Endothelial cell of umbilical vein (primary cell): ENCODE measurements at regions not wholly inside any gene's neighbourhood (a gene's known extent, or its start where the extent isn't known, plus 50 kb on each side); places are given as distances from the start of the nearest gene placed in this dataset.

Experiments used
- EZH2 ChIP-seq: IDR thresholded peaks from 2 replicates; pipeline ENCODE4 v1.6.1; 2012; ENCODE audit warnings: borderline replicate concordance, low read depth, mild to moderate bottlenecking, moderate library complexity, low read length, inconsistent platforms; ENCODE audit not compliant: severe bottlenecking
- TF ChIP-seq, protein P1 (sequence below), 2 donors: IDR thresholded peaks; 1 replicate in 1 of 2; 2 replicates in 1 of 2; pipeline ENCODE4 v1.5.1; 2011; ENCODE audit warnings: low read length in 2 of 2, mild to moderate bottlenecking in 2 of 2, moderate library complexity in 2 of 2, control low read depth in 1 of 2, inconsistent platforms in 1 of 2, low read depth in 1 of 2; ENCODE audit not compliant: insufficient read depth in 1 of 2; ENCODE audit errors: extremely low read depth in 1 of 2

- TF ChIP-seq, protein P1, sequence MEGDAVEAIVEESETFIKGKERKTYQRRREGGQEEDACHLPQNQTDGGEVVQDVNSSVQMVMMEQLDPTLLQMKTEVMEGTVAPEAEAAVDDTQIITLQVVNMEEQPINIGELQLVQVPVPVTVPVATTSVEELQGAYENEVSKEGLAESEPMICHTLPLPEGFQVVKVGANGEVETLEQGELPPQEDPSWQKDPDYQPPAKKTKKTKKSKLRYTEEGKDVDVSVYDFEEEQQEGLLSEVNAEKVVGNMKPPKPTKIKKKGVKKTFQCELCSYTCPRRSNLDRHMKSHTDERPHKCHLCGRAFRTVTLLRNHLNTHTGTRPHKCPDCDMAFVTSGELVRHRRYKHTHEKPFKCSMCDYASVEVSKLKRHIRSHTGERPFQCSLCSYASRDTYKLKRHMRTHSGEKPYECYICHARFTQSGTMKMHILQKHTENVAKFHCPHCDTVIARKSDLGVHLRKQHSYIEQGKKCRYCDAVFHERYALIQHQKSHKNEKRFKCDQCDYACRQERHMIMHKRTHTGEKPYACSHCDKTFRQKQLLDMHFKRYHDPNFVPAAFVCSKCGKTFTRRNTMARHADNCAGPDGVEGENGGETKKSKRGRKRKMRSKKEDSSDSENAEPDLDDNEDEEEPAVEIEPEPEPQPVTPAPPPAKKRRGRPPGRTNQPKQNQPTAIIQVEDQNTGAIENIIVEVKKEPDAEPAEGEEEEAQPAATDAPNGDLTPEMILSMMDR (IDR thresholded peaks at IDR 0.05; ENCODE audit: extremely low read depth in 1 of 2, insufficient read depth in 1 of 2, low read depth in 1 of 2, low read length in 2 of 2), result no peak
- TF ChIP-seq EZH2, result no peak
Observed at GRCh38 chrX:117196481-117196880, 733.7 kb upstream of the CT83 start.
